Dedifferentiated amniotic fluid mesenchymal stem cell (primary cell): ENCODE measurements at regions not wholly inside any gene's neighbourhood (a gene's known extent, or its start where the extent isn't known, plus 50 kb on each side); places are given as distances from the start of the nearest gene placed in this dataset.

Experiments
- DNase-seq: peaks from one replicate; pipeline ENCODE4 v3.0.0-alpha.2; 2016; ENCODE audit errors: extremely low spot score

DNA sequence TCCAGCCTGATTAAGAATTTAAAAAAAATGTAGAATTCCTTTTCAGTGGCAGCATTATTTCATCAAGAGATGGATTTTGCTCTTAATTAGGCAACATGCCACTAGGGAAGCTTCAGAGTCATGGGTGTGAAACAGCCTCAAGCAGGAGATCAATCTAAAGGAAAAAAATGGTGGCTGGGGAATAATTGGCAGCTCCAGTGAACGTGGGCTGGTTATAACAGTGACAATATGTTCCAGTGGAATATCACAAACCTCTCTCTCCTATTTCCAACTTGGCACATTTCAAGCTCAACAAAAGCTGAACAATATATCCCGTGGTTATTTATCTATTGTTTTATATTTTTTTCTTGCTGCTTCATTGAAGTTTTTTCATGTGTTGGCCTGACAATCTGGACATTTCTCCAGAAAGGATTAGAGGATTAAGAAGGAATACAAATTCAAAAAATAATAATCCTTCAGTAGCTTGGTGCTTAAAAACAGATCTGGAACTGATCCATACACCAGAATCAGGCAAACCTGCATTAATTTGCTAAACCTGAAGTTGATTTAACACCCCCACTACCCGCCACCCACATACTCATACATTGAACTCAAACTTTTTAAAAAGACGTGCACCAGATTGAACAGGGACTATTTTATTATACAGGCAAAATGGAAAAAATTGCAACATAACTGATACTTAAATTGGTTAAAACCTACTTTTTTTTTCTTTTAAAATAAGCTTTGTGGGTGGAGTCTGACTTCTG, 255.9 kb upstream of the SPRED2 start:
- DNase-seq: no peak

DNA sequence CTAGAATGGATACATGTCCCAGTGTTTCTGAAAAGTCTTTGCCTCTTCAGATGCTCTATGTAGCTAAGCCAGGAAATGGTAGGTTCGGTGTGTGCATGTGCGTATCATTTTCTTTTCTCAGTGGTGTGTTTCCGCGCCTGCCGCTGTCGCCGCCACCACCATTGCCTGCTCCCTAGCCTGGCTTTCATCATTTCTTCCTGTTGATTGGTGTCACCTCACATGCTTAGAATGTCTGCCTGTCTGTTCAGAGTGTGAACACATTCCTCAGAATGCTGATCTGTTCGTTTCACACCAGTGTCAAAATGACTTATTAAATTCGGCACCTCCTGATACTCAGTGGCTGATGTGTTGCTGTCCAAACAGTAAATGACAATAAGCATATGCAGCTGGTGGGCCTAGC, 255.2 kb upstream of the SPRED2 start:
- DNase-seq: no peak

DNA sequence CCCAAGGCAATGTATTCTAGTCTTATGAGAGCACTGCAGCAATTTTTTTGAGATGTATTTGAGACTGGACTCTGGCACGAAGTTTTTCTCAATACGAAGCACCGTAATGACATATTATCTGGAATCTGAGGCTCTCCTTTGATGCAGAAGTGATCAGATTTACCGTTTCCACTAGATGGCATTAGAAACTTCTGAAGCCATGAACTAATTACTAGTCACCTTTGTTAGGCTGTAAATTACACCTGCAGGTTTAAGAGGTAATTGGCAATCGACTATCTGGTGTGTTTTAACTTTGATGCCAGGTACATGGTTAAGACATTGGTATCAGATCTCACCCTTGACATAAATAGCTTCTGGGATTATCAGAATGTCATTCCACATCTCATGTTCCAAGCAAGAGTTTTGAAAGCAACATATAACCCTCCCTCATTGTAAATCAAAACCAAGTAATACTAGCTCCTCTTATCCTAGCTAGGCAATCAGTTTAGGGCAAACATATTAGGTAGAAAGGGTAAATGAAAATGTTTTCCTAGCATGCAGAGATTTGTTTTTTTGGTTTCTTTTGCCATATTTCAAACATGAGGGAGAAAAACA, 254.6 kb upstream of the SPRED2 start:
- no peak for DNase-seq

DNA sequence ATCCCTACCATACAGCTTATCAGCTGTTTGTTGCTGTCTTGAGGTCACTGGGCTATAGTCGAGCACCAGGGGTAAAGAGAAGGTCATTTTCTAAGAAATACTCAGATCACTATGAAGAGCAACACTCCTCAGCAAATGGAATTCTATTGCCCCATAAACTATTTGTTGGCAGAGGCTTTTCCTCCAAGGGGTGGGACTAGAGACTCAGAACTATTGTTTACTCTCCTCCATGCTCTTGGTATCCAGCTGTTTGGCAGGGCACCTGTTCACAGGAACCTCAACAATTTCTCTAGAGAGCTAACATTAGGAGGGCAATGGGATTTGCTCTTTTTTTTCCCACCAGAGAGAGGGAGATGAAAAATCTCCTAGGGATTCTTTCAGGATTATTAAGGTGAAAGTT, 249.1 kb upstream of the SPRED2 start:
- DNase-seq: no peak

DNA sequence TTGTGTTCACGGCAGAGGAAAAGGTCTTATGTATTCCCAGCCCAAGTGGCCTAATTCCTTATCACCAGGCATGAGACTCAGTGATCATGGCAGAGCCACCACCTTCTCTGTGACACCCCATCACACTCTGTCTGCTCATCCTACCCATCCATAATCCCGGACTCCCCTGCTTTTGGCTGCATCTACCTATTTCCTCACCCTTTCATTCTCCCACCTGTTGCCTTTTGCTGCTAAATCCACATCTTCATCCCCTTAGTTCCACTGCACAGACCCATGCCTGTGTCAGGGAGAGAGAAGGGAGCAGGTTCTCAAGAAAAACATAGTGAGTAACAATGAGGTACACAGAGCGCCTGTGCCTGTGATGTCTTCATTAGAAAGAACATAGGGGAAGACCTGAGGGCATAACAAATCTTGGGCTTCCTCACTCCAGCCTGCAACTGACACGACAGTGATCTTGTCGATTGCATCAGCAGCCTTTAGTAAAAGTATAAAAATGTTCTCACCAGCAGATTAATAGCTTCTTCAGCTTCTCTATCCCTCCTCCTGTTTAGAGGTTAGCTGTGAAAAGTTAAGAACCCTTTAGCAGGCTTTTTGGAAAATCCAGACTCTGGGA, 246.5 kb upstream of the SPRED2 start:
- DNase-seq: no peak

DNA sequence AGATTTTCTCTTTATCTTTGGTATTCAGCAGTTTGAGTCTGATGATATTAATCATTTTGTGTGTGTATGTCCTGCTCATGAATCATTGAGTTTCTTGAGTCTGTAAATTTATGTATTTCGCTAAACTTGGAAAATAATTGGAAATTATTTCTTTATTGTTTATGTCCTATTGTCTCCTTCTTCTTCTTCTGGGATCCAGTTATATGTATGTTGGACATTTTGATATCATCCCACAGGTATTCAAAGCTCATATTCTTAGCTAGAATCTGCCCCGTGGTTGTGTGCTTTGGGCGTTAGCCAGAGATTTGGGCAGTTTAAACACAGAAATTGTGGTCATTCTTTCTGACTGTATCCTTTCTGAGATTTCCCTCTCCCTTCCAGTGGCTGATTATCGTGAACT, 243.0 kb upstream of the SPRED2 start:
- DNase-seq: no peak

DNA sequence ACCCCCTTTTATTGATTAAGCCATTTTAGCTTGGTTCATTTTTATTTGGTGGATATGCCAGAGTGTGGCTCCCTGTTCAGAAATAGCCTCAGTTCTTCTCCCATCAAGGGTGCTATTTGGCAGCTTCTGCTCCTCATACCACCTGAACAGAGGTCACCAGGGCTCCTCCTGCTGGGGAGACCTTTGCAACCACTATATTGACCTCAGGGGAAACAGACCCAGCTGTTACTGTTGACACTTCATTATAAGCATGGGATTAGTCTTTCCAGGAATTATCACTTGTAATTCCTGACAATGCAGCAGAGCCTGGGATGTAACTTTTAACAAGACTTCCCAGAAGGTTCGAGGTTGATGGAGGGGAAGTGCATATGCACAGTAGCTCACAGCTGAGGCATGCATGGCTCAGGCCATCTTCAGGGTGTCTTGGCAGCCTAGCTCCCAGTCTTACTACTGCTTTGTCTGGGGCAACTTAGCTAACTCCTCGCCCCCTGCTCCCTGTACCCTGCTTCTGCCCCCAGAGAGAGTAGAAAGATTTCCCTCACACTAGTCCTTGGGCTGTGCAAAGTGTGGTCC, 239.4 kb upstream of the SPRED2 start:
- DNase-seq: no peak

GRCh38 chr2:65669574-65669973, 237.2 kb upstream of the SPRED2 start:
- no peak for DNase-seq

DNA sequence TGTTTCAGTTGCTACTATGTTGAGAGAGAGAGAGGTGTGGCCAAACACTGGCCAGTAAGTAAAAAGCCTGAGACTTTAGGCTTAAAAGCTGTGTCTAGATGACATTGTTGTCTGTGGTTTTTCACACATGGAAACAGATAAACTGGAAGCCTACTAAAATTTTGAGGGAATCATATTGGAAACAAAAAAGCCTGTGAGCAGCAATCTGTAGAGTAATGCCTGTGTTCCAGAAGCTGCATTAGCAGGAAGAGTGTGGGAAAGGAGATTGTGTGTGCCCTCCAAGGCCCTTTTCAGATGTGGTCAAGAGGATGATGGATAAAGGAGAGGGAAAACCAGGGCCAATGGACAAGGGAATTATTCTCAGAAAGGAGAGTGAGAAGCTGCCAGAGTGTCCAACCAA, 236.3 kb upstream of the SPRED2 start:
- DNase-seq: no peak

DNA sequence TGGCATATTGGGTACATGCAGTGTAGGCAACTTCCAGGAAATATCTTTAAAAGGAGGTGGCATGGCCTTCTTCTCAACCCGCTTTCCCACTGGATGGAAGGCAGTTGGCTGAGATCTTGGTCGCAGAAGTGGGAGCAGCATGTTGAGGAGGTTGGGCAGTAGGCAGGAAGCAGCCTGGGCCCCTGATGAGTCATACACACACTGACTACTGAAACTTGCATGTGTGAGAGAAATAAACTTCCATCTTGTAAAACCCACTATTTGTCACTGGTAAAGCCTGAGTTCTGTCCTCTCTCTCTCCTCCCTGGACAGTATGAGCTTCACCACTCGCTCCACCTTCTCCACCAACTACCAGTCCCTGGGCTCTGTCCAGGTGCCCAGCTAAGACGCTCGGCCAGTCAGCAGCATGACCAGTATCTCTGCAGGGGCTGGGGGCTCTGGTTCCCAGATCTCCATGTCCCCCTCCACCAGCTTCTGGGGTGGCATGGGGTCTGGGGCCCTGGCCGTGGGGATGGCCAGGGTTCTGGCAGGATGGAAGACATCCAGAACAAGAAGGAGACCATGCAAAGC, 233.8 kb upstream of the SPRED2 start:
- no peak for DNase-seq

- no peak for DNase-seq
Measured at GRCh38 chr2:65664931-65665330, 232.5 kb upstream of the SPRED2 start.

DNA sequence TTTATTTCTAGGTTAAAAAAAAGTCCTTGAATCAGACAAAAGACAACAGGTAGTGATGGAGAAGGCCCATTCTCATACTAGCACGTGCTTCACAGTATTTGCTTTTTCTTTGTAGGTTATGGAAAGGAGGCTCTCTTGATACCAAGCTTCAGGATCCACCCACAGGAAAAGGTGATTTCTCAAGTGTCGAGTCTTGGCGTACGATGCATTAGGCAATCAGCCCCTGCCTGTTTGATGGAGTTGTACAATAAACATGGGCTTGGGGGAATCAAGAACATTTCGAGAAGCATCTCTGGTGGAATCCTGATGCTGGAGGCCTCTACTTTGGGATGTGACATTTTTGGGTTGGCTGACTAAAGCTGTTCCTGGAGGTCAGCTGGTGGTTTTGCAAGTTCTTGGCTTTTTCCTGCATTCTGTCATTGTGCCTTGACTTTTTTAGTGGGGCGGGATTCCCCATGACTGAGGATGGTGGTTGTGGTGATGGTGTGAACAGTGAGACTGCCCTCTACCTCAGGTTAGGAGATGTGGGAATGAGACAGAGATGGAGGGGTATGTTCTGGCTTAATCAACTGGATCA, 231.5 kb upstream of the SPRED2 start:
- no peak for DNase-seq

GRCh38 chr2:65662654-65663432, 230.4 kb upstream of the SPRED2 start:
- DNase-seq: no peak

DNA sequence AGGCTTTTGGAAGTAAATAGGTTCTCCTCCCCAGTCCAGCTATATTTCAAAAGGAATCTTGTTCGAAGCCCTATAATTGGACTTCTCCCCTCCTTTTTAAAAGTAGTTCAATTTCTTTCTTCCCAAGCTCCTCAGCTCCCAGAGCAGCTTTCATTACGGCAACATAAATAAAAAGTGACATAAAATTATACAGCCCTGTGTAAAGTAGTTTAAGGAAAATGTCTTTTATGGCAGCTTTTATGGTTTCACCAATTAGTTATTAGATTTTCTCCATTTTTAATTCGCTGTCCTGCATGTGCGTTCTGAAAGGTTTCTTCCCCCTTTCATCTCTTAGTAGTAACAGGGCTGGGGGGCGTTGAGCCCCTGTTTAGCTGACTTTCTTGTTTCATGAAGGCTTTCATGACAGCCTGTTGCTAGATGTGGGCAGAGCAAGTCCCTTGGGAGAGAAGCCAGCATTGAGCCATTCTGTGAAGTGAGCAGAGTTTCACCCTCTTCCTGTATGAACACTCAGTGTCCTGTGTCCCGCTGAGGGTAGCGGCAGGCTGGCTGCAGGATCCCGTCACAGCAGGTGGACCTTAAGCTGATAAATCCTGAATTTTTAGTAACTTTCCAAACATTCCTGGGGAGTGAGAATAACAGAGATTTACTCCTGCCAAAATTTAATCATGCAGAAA, 229.7 kb upstream of the SPRED2 start:
- DNase-seq: no peak

- DNase-seq: no peak
Measured at GRCh38 chr2:65660340-65660739, 227.9 kb upstream of the SPRED2 start.

GRCh38 chr2:65658881-65659280, 226.5 kb upstream of the SPRED2 start:
- no peak for DNase-seq

DNA sequence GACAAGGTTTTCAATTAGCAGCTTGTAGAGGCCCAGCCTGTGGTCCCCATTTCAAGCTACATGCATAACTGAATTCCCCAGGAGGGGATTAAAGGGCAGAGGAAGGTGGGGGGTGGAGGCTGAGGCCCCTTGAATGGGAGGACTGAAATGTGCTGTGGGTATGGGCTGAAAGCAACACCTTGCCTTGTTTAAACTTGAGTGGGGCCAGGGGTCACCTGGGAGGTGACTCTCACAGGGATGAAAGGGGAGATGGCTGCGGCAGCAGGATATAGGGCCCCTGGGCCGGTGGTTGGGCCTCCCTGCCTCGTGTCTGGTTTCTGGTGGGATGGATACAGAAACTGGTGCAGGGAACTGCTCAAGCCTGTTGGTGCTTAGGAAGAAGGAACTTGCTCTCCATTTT, 225.9 kb upstream of the SPRED2 start:
- no peak for DNase-seq

DNA sequence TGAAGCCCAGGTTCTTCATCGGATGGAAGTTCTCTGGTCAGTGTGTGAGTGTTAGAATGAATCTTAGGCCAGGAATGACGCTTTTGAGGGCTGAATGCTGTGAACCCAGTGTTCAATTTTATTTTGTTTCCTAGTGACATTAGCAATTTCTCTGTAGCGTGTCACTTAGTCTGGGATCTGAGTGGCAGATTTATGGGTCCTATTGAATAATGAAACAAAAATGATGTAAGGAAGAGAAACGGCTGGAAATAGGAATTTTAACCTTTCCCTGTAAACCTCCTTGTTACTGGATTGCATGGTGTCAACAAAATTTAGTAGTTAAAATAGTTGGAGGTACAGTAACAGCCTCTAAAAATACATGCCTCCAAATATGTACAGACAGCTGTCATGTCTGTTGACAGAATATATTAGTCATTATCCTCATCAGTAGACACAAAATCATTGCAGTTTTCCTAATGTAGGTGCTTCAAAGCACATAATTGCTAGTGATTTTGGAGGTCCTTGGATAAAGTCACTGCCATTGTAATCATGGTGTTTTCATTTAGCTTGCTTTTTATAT, 223.8 kb upstream of the SPRED2 start:
- no peak for DNase-seq

- DNase-seq: no peak
Measured at GRCh38 chr2:65655000-65655399, 222.6 kb upstream of the SPRED2 start.

DNA sequence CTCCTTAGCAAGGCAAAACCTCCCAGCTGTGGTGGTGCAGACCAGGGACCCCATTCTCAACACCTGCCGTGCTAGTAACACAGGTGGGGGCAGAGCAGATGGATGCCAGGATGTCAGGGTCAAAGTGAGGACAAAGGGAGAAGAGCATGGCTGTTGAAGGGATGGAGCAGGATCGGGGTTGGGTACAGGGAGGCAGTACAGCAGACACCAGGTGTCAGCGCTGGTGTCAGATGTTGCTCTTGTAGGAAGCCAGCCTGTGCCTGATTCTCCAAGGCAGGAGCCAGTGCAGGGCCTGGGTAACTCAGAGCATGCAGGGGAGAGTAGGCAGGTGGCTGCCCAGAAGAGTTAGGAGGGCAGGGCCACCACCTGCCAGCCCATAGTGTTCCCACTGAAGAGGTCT, 222.1 kb upstream of the SPRED2 start:
- no peak for DNase-seq

DNA sequence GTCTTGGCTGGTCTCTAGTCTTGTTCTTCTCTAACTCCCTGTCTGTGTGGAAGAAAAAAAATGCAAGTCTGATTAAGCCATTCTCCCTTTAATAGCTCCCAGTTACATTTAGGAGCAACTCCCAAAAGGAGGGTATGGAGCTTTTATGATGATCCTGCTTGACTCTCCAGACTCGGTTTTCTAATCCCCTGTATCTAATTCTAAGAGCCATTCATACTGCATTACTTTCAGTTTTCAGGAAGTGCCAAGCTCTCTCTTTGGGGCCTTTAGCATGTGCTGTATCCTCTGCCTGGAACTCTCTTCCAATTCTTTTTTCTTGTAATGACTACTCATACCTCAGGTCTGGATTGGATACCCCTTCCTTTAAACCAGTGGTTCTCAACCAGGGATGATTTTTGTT, 219.7 kb upstream of the SPRED2 start:
- DNase-seq: no peak
